ENCODE measurements at regions not wholly inside any gene's neighbourhood (a gene's known extent, or its start where the extent isn't known, plus 50 kb on each side); places are given as distances from the start of the nearest gene placed in this dataset.

DNA sequence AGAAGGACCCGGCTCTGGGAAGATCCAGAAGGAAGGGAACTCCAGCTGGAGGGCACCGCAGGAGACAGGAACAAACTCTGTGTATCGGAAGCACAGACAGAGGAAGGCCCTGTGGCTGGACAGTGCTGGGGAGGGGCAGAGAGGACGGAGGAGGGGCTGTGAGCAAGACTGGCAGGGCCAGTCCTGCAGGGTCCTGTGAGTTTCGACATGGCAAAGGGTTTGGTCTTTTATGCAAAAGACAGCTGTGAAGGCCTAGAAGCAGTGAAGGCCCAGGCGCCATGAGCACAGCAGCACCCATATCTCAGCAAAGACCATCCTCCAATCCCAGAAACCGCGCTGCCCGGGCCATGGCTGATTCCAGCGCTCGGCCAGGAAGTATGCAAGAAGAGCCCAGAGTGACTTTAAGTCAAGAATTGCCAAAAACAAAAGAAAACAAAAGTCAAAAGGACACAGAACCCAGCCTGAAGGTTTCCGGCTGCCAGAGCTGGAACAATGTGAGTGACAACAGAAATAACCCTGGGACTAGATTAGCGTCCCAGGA lies 126.5 kb downstream of the NCOR2 start:
- DNase-seq: no peak

DNA sequence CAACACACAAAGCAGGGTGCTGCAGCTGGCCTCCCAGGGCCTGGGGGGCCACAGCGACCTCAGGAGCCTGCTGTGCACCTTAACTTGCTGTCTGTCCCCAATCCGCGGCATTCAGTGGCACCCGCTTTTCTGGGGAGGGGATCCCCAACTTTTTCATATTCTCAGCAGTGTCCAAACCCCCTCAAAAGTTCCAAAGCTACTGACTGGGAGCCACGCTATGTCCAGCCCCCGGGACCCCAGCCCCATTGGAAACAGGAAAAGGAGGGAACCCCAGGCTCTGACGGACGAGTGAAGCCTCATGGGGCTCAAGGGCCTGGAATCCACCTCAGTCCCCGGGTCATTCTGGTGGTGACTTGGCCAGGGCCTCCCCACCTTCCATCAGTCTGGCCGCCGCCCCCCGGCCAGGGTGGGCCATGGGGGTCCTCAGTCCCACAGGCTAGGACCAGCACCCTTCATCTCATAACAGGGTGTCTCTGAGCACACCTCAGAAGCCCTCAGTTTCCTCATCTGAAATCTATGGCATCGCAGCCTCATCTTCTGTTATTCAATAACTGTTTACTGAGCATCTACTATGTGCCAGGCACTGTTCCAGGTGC lies 127.3 kb downstream of the NCOR2 start:
- DNase-seq: no peak

GRCh38 chr12:124438437-124439056 lies 128.9 kb downstream of the NCOR2 start:
- DNase-seq: no peak

DNA sequence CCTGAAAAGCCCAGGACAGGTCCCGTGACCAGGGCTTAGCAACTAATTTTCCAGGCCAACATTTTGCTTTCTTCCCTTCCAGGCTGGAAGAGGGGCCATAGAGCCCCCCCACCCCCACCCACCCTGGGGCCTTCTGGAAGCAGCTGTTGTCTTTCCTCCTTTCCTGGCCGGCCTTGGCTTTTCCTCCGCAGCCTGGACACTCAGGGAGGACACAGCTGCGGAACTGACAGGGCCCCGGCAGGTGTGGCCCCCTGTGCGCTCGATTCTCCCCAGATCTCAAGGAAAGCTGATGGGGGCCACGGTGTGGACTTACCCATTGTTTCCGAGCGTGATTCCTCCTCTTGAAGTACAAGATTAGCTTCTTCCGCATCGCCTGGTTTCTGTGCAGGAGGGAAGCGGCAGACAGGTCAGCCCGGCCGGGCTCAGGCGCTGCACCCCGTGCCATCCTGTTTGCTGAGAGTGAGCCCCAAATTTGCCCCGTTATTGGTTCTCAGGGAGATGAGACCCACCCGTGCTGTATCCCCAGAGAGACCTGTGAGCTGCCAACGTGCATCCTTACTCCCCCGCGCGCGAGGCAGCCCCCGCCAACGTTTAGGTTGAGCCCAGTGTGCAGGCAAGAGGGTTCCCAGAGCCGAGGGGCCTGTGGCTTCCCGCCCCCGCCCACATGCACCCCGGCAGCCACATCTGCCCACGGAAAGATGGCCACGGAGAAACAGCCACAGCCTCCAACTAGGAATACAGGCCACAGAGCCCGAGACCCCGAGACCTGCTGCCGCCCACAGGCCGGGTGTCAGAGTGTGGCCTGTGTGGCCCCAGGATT lies 129.6 kb downstream of the NCOR2 start:
- DNase-seq: no peak

GRCh38 chr12:124437121-124437520 lies 130.3 kb downstream of the NCOR2 start:
- no peak for DNase-seq

DNA sequence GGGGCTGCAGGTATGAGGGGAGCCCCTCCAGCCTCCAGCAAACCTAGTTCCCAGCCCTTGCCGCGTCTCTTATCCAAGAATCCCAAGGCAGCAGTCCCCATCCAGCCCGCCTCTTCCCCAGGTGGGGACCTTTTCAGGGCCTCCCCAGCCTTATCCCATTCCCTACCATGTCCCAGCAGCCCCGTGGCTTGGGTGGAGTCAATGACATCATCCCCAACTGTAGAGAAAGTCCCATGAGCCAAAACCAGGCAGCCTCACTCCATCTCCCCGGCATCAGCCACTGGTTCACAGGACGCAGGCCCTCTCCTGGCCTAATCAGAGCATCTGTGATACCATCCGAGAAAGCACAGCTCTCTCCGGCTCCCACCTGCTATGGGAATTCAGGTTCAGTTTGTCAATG lies 131.0 kb downstream of the NCOR2 start:
- no peak for DNase-seq

DNA sequence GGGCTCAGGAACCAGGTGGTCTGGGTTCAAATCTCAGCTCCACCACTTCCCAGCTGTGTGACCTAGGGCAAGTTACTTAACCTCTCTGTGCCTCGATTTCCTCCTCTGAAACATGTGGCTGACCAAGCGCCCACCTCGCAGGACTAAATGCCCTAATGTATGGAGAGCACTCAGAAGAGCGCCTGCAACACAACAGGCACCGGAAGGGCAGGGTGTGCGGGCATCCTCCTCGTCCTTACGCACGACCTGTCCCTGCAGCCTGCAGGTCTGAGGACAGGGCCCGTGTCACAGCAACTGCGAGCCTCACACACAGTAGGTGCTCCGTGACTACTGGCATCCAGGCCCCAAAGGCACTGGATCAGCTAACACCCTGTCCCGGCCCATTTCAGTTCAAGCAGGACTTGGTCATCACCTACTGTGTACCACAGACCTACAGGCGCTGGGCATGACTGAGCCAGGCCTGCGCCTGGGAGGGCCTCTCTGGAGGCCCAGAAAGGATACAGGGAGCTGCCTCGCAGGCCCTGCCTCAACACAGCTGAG lies 131.5 kb downstream of the NCOR2 start:
- no peak for DNase-seq

- DNase-seq: no peak
Observed at GRCh38 chr12:124434951-124435805, 132.2 kb downstream of the NCOR2 start.

DNA sequence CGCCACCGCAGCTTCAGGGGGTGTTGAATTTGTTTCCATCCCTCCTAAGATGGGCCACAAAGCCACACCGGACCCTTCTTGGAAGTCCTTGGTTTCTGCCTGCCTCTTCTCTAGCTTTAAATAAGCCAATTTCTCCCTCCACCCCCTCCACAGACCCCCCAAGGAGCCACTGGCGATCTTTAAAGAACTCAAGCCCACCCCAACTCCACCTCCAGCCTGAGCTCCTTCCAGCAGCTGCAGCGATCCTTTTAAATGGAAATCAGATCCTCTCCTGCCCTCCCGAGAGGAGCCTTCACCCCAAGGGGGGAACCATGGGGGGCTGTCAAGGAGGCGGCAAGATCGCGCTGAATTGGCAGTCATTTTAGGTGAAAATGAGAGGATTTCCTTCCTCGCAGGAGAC lies 133.1 kb downstream of the NCOR2 start:
- no peak for DNase-seq

GRCh38 chr12:124433879-124434278 lies 133.5 kb downstream of the NCOR2 start:
- DNase-seq: no peak

- no peak for DNase-seq
Observed at GRCh38 chr12:124433147-124433874, 134.1 kb downstream of the NCOR2 start.

DNA sequence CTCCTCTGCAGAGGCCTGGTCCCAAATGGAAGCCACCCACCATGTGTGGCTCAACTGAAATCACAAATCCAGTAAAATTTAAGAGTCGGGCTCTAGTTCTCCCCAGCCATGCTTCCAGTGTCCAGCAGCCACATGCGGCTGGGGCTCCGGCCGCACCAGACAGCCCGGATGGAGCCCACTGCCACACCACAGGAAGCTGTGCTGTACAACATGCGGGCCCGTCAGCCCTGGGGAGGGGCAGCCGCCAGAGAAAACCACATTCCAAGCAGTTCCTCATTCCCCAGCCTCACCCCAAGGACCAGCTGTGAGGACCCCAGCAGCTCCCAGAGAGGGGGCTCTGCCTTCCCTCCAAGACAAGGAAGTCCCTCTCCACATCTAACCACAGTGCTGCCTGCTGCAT lies 135.0 kb downstream of the NCOR2 start:
- no peak for DNase-seq

GRCh38 chr12:124431971-124432370 lies 135.4 kb downstream of the NCOR2 start:
- DNase-seq: no peak

DNA sequence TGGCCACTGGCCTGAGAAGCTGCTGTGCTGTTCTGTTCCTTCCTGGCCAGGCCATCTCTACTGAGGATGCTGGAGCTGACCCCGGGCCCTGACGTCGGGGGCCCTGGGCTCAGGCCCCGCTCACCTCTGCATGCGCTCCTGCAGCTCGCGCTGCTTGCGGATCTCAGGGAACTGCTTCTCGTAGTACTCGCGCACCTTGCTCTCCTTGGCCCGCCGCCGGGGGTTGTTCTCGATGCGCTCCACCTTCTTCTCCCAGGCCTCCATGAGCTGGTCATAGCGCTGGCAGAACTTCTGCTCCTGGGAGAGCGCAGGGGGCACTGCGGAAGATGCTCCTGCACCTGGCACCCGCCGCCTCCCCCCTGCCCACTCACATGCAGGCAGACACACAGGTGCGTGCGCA lies 135.6 kb downstream of the RFLNA start:
- no peak for DNase-seq

- no peak for DNase-seq
Observed at GRCh38 chr12:124429535-124429934, 134.6 kb downstream of the RFLNA start.

- no peak for DNase-seq
Observed at GRCh38 chr12:124428792-124429281, 133.9 kb downstream of the RFLNA start.

- peak in 1 of 2 experiments; percentile 75 for DNase-seq
Observed at GRCh38 chr12:124428136-124428791, 133.4 kb downstream of the RFLNA start.

GRCh38 chr12:124426594-124427555 lies 132.0 kb downstream of the RFLNA start:
- no peak for DNase-seq

- no peak for DNase-seq
Observed at GRCh38 chr12:124425667-124426066, 130.8 kb downstream of the RFLNA start.

GRCh38 chr12:124424516-124424905 lies 129.6 kb downstream of the RFLNA start:
- no peak for DNase-seq
